GM04503 (cell line): ENCODE measurements at regions not wholly inside any gene's neighbourhood (a gene's known extent, or its start where the extent isn't known, plus 50 kb on each side); places are given as distances from the start of the nearest gene placed in this dataset.
"Not testable (repeated sequence)": the region's sequence is repeated elsewhere in the genome, so short reads cannot be mapped to it uniquely, and the experiment has no call there.

ENCODE experiments used
- DNase-seq: peaks from one replicate; pipeline ENCODE4 v3.0.0-alpha.2; 2012; ENCODE audit warnings: low read depth

GRCh38 chr5:17034992-17035391, 98.9 kb upstream of the MYO10 start:
- not testable (repeated sequence) for DNase-seq

- no peak for DNase-seq
Observed at GRCh38 chr5:17037751-17038150, 101.7 kb upstream of the MYO10 start.

- no peak for DNase-seq
Observed at GRCh38 chr5:17039170-17039569, 103.1 kb upstream of the MYO10 start.

- no peak for DNase-seq
Observed at GRCh38 chr5:17042041-17042440, 106.0 kb upstream of the MYO10 start.

- no peak for DNase-seq
Observed at GRCh38 chr5:17046320-17046719, 110.2 kb upstream of the MYO10 start.

- no peak for DNase-seq
Observed at GRCh38 chr5:17050236-17050635, 114.1 kb upstream of the MYO10 start.

- DNase-seq = no peak
Observed at GRCh38 chr5:17054911-17055310, 118.8 kb upstream of the MYO10 start.

GRCh38 chr5:17056141-17056631, 120.1 kb upstream of the MYO10 start:
- DNase-seq = no peak

GRCh38 chr5:17058438-17058837, 122.3 kb upstream of the MYO10 start:
- no peak for DNase-seq

- DNase-seq = no peak
Observed at GRCh38 chr5:17061973-17062470, 125.9 kb upstream of the MYO10 start.

GRCh38 chr5:17062741-17063140, 126.7 kb upstream of the MYO10 start:
- not testable (repeated sequence) for DNase-seq

- DNase-seq = no peak
Observed at GRCh38 chr5:17064241-17064640, 128.2 kb upstream of the MYO10 start.

GRCh38 chr5:17065458-17065857, 129.4 kb upstream of the MYO10 start:
- no peak for DNase-seq

GRCh38 chr5:17066026-17066425, 129.9 kb upstream of the MYO10 start:
- not testable (repeated sequence) for DNase-seq

GRCh38 chr5:17067657-17068392, 131.7 kb upstream of the MYO10 start:
- no peak for DNase-seq

GRCh38 chr5:17069995-17070511, 134.0 kb upstream of the MYO10 start:
- DNase-seq = no peak

- no peak for DNase-seq
Observed at GRCh38 chr5:17070647-17071046, 134.6 kb upstream of the MYO10 start.

- DNase-seq = no peak
Observed at GRCh38 chr5:17075236-17075635, 139.1 kb upstream of the MYO10 start.

GRCh38 chr5:17076272-17076671, 140.2 kb upstream of the MYO10 start:
- no peak for DNase-seq

GRCh38 chr5:17077440-17078233, 139.8 kb upstream of the BASP1 start:
- DNase-seq = no peak

GRCh38 chr5:17079562-17079961, 137.9 kb upstream of the BASP1 start:
- peak; percentile 60 for DNase-seq

GRCh38 chr5:17080361-17080760, 137.1 kb upstream of the BASP1 start:
- DNase-seq = no peak

GRCh38 chr5:17081142-17081541, 136.3 kb upstream of the BASP1 start:
- peak; percentile 71 for DNase-seq
